MCF 10A (cell line): ENCODE measurements at regions not wholly inside any gene's neighbourhood (a gene's known extent, or its start where the extent isn't known, plus 50 kb on each side); places are given as distances from the start of the nearest gene placed in this dataset.

ENCODE experiments used
- BruUV-seq: library from RNA; stranded (reverse); fragments of 400-500 nt; replicated peaks from 2 replicates; lab custom pipeline; 2021; lab: Mats Ljungman, UMichigan
- CTCF ChIA-PET: fragments of 300-600 bp; sonication (Branson Sonifier 250); formaldehyde crosslinking; extraction: SDS; loops from one replicate; lab custom pipeline; 2021; ENCODE audit warnings: antibody characterized with exemption, inconsistent platforms; lab: Yijun Ruan, JAX
- POLR2A ChIA-PET: fragments of 300-600, 350-650 bp; sonication (Branson Sonifier 250); formaldehyde crosslinking; extraction: SDS; loops from one replicate; lab custom pipeline; 2020; ENCODE audit warnings: antibody characterized with exemption, inconsistent platforms; lab: Yijun Ruan, JAX
- DNase-seq: peaks from one replicate; pipeline ENCODE4 v3.0.0-alpha.2; 2018; ENCODE audit not compliant: unreplicated experiment
- H3K27ac Mint-ChIP-seq: one replicate; pipeline ENCODE4 v1.8.0; 2022; ENCODE audit warnings: mild to moderate bottlenecking, low read depth, mixed read lengths; ENCODE audit not compliant: unreplicated experiment
- H3K27me3 Mint-ChIP-seq: one replicate; pipeline ENCODE4 v1.8.0; 2022; ENCODE audit warnings: mixed read lengths; ENCODE audit not compliant: insufficient read depth, unreplicated experiment
- H3K36me3 Mint-ChIP-seq: one replicate; pipeline ENCODE4 v1.8.0; 2022; ENCODE audit warnings: mild to moderate bottlenecking, moderate library complexity, mixed read lengths; ENCODE audit not compliant: insufficient read depth, unreplicated experiment
- H3K4me1 Mint-ChIP-seq: one replicate; pipeline ENCODE4 v1.8.0; 2022; ENCODE audit warnings: mixed read lengths; ENCODE audit not compliant: insufficient read depth, unreplicated experiment
- H3K4me3 Mint-ChIP-seq: one replicate; pipeline ENCODE4 v1.8.0; 2022; ENCODE audit warnings: mild to moderate bottlenecking, moderate library complexity, mixed read lengths; ENCODE audit not compliant: unreplicated experiment
- H3K9me3 Mint-ChIP-seq: one replicate; pipeline ENCODE4 v1.8.0; 2022; ENCODE audit warnings: mixed read lengths; ENCODE audit not compliant: unreplicated experiment
- intact Hi-C: fragments of 100-400 bp; cut with micrococcal nuclease; formaldehyde crosslinking; loops from 2 replicates; pipeline ENCODE4 v1.14.1; 2022
- TF ChIP-seq, protein P1 (sequence below): fragments of 200-600 bp; IDR thresholded peaks from one replicate; pipeline ENCODE4 v1.8.0; 2022; ENCODE audit warnings: antibody characterized with exemption, mild to moderate bottlenecking; ENCODE audit not compliant: unreplicated experiment

- ChIA-PET POLR2A (no interaction called here), CTCF (no interaction called here)
- H3K36me3 Mint-ChIP-seq: no peaks in the 10 kb centered on the region
- no peak for DNase-seq
- H3K27ac Mint-ChIP-seq: no peak overlapping the region
- no peak overlapping the region for H3K4me3 Mint-ChIP-seq
- no TSS peak for BruUV-seq
- intact Hi-C loops: no loop called here
- no peaks in the 10 kb centered on the region for H3K27me3 Mint-ChIP-seq
- H3K9me3 Mint-ChIP-seq: no peaks in the 10 kb centered on the region
- peaks cover 5% of the 10 kb centered on the region for H3K4me1 Mint-ChIP-seq
- TF ChIP-seq, protein P1, sequence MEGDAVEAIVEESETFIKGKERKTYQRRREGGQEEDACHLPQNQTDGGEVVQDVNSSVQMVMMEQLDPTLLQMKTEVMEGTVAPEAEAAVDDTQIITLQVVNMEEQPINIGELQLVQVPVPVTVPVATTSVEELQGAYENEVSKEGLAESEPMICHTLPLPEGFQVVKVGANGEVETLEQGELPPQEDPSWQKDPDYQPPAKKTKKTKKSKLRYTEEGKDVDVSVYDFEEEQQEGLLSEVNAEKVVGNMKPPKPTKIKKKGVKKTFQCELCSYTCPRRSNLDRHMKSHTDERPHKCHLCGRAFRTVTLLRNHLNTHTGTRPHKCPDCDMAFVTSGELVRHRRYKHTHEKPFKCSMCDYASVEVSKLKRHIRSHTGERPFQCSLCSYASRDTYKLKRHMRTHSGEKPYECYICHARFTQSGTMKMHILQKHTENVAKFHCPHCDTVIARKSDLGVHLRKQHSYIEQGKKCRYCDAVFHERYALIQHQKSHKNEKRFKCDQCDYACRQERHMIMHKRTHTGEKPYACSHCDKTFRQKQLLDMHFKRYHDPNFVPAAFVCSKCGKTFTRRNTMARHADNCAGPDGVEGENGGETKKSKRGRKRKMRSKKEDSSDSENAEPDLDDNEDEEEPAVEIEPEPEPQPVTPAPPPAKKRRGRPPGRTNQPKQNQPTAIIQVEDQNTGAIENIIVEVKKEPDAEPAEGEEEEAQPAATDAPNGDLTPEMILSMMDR: no peak
Observed at GRCh38 chr5:125153231-125153630, 406.8 kb upstream of the ZNF608 start.

DNA sequence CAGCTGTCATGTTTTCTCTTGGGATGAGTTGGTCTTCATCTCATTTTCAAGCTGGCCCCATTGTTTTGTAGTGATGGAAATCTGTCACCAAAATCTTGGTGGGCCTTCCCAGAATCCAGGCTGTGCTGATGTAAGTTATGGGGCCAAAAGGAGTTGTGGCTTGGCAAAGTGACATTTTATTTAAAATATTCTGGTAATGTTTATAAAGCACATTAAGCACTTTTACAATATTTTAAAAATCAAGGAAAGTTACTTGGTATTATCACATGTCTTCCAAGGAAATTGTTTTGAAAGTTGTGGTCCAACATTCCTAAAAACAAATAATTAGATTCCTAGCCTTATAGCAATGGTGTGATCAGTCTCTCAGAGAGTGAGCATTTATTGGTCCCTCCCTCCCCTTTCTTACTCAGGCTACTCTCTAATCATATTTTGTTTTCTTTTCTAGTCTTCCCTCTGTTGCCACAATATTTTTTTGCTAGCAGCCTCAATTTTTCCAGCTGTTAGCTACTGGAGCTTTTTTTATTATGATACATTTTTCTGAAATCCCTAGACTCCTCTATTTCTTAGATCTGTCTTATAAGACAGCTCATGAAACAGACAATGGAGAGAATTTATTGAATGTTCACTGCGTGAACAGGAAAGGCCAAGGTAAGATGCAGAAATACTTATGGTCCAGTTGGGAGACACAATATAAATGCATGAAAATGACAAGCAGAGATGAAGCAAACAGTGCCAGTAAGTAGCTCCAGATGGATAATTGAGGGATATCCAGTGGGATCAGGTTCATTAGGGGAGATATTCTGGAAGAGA lies 408.1 kb upstream of the ZNF608 start:
- no peak for DNase-seq
- no peaks in the 10 kb centered on the region for H3K9me3 Mint-ChIP-seq
- H3K36me3 Mint-ChIP-seq: no peaks in the 10 kb centered on the region
- no peak overlapping the region for H3K27ac Mint-ChIP-seq
- H3K4me3 Mint-ChIP-seq: no peak overlapping the region
- intact Hi-C loops: no loop called here
- no peaks in the 10 kb centered on the region for H3K4me1 Mint-ChIP-seq
- H3K27me3 Mint-ChIP-seq: no peaks in the 10 kb centered on the region
- TF ChIP-seq, protein P1: no peak
- BruUV-seq: no TSS peak
- ChIA-PET CTCF (interaction anchor here (0.5 kb wide), 1 partner anchor 1463 kb away, joined by 7 read pairs; no protein-coding TSS in a partner anchor), POLR2A (no interaction called here)

DNA sequence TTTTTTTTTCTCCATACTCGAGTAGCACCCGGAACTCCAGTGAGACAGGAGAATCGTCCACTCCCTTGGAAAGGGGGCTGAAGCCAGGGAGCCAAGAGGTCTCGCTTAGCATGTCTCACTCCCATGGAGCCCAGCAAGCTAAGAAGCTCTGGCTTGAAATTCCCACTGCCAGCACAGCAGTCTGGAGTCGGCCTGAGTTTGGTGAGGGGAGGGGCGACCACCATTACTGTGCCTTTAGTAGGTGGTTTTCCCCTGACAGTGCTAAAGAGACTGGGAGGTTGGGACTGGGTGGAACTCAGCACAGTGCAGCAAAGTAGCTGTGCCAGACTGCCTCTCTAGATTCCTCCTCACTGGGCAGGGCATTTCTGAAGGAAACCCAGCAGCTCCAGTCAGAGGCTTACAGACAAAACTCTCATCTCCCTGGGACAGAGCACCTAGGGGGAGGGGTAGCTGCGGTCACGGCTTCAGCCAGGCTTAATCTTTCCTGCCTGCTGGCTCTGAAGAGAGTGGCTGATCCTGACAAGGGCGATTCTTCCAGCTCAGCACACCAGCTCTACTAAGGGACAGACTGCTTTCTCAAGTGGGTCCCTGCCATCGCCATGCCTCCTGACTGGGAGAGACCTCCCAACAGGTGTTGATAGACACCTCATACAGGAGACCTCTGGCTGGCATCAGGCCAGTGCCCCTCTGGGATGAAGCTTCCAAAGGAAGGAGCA lies 414.5 kb upstream of the ZNF608 start:
- no peak for DNase-seq
- Mint-ChIP-seq H3K9me3 (peaks cover 15% of the 10 kb centered on the region), H3K36me3 (no peaks in the 10 kb centered on the region), H3K27ac (no peak overlapping the region), H3K27me3 (no peaks in the 10 kb centered on the region), H3K4me1 (no peaks in the 10 kb centered on the region), H3K4me3 (no peak overlapping the region)
- TF ChIP-seq, protein P1: no peak
- no TSS peak for BruUV-seq
- intact Hi-C loops: no loop called here
- ChIA-PET CTCF (no interaction called here), POLR2A (no interaction called here)

GRCh38 chr5:125162714-125163113 lies 416.3 kb upstream of the ZNF608 start:
- Mint-ChIP-seq H3K9me3 (peaks cover 22% of the 10 kb centered on the region), H3K27ac (no peak overlapping the region)
- CTCF ChIA-PET: interaction anchor here (0.6 kb wide), 1 partner anchor 791 kb away, joined by 4 read pairs; no protein-coding TSS in a partner anchor

More at GRCh38 chr5:125162714-125163113, 416.3 kb upstream of the ZNF608 start:
- intact Hi-C loops: no loop called here
- Mint-ChIP-seq H3K36me3 (no peaks in the 10 kb centered on the region), H3K27me3 (no peaks in the 10 kb centered on the region), H3K4me3 (no peak overlapping the region), H3K4me1 (no peaks in the 10 kb centered on the region)
- no TSS peak for BruUV-seq
- DNase-seq: no peak
- TF ChIP-seq, protein P1: no peak
- POLR2A ChIA-PET: no interaction called here
